GM18867 (cell line): ENCODE measurements at regions not wholly inside any gene's neighbourhood (a gene's known extent, or its start where the extent isn't known, plus 50 kb on each side); places are given as distances from the start of the nearest gene placed in this dataset.

Experiments
- ATAC-seq: cut with Tn5 transposase; IDR thresholded peaks from one replicate; pipeline ENCODE4 v1.9.1; 2021; ENCODE audit warnings: mild to moderate bottlenecking, moderate library complexity; ENCODE audit not compliant: unreplicated experiment

- ATAC-seq, result no peak
Measured at GRCh38 chr10:78771260-78771659, 297.5 kb upstream of the ZMIZ1 start.

- ATAC-seq, result no peak
Measured at GRCh38 chr10:78771808-78772455, 296.8 kb upstream of the ZMIZ1 start.

GRCh38 chr10:78772486-78772885 is 296.3 kb upstream of the ZMIZ1 start:
- no peak for ATAC-seq

GRCh38 chr10:78772986-78773530 is 295.7 kb upstream of the ZMIZ1 start:
- ATAC-seq, result no peak

GRCh38 chr10:78774614-78774998 is 294.2 kb upstream of the ZMIZ1 start:
- ATAC-seq, result no peak

GRCh38 chr10:78774999-78775711 is 293.6 kb upstream of the ZMIZ1 start:
- no peak for ATAC-seq

- no peak for ATAC-seq
Measured at GRCh38 chr10:78775891-78776290, 292.9 kb upstream of the ZMIZ1 start.

- no peak for ATAC-seq
Measured at GRCh38 chr10:78776756-78777155, 292.0 kb upstream of the ZMIZ1 start.

DNA sequence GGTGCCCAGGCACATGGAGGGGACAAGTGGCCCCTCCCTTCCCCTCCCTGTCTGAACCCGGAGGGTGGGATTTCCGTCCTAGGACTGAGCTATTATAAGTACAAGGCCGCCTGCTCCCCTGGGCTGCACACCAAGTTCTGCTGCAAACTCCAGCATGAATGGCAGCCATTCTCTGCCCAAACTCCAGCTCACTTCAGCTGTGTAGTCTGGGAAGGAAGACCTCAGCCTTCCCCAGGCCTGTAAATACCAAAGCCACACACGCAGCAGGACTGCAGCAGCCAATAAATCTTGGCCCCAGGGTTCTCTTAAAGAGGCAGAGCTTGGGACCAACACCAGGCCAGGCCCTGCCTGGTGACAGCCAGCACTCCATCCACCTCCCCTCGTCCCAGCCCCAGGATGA is 291.3 kb upstream of the ZMIZ1 start:
- no peak for ATAC-seq

DNA sequence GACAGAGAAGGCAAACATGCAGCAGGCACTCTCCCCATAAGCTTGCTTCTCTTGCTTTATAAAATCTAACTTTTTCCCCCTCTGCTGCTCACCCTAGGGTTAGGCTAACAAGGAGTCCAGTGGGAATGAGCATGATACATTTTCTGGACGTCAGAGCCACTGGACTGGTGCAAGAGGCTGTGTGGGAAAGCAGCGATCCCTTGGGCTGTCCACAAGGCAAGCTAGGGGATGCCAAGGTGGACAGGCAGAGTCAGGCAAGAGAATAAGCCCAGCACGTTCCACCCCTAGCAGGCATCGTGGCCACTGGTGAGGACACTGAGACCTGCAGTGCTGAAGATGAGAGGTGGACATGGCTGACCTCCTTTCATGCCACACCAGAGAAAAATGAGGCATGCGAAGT is 290.9 kb upstream of the ZMIZ1 start:
- ATAC-seq, result no peak

DNA sequence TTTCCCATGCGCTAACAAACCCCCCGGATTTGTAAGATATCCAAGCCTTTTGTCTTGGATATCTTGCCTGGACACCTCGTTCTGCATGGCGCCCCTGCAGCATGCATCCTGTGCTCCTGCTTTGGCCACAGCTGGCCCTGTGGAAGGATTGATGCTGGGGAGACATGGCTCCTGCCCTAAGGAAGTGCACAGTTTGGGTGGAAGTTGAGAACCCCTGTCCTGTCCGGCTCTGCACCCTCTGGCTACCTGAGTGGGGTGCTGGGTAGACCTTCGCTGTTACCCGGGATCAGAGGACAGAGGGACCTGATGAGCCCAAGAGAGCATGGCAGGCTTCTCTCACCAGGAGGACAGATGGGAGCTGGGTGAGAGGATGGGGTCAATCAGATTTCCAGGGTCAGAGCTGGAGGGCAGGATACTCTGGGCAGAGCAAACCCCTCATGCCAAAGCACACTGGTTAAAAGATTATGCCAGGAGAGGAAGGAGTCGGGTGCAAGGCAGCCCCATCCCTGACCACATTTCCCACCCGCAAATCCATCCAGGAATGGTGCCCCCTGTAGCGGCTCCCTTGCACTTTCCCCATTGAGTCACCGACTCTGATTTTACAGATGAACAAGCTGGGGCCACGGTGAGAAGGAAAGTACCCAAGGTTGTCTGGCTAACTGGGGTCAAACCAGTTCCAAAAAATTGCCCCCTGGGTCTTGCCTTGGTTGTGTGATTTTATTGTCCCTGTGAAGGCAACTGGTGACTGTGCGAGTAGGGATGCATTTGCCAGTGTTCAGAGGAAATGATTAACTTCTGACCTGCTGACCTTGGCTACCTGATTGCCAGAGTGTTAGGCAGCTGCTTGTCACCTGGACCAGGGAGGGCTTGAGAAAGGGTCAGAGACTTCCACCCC is 290.1 kb upstream of the ZMIZ1 start:
- no peak for ATAC-seq

- ATAC-seq, result no peak
Measured at GRCh38 chr10:78779339-78779955, 289.3 kb upstream of the ZMIZ1 start.

GRCh38 chr10:78780551-78780961 is 288.2 kb upstream of the ZMIZ1 start:
- ATAC-seq, result no peak

- ATAC-seq, result no peak
Measured at GRCh38 chr10:78781251-78781913, 287.4 kb upstream of the ZMIZ1 start.

- ATAC-seq, result no peak
Measured at GRCh38 chr10:78781991-78782390, 286.8 kb upstream of the ZMIZ1 start.

GRCh38 chr10:78782441-78782840 is 286.3 kb upstream of the ZMIZ1 start:
- ATAC-seq, result no peak

DNA sequence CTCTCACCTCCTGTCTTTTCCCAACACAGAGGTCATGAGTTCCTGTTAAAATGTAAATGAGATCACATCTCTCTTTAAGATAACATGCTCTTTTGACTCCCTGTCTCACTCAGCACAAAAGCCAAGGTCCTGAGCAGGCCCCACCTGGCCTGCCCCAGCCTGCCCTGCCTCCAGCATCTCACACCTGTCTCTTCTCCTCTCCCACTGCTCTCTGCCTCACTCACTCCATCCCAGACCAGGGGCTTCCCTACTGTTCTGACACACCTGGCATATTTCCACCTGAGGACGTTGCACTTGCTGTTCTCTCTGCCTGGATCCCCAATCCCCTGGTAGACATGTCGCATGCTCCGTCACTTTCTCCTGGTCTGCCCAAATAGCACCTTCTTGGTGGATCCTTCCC is 285.0 kb upstream of the ZMIZ1 start:
- no peak for ATAC-seq

GRCh38 chr10:78784546-78784945 is 284.2 kb upstream of the ZMIZ1 start:
- no peak for ATAC-seq

DNA sequence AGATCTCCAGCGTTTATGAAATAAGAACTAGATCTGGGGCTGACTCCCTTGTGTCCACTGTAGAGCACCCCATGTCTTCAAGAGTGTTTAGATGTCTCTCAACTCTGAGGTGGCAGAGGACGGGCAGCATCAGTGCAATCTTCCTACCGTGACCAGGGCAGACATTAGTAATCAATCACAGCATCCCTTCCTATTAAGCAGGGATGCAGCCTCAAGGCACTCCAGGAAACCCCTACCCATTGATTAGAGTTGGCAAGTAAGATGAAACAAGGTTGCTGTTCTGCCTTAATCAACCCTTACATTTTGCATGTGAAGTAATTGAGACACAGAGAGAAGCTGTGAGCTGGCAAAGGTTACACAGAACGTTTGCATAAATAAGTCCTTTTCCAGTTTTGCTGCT is 283.7 kb upstream of the ZMIZ1 start:
- ATAC-seq, result no peak

GRCh38 chr10:78785991-78786390 is 282.8 kb upstream of the ZMIZ1 start:
- ATAC-seq, result no peak

DNA sequence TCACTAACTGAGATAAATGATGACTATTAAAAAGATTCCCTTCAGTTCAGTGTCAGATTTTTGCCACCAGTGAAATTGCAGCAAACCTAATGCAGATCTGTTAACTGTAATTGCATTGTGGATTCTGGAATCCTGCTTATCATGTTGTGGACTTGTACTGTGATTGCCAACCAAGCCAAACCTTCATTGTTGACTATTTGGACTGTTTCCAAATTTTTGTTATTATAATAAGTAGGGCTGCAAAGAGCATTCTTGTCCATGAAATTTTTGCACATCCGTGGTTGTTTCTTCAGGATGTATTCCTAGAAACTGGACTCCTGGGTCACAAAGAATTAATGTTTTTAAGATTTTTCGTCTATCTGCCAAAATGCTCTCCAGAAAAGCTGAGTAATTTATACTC is 281.6 kb upstream of the ZMIZ1 start:
- ATAC-seq, result no peak
